Endothelial cell of umbilical vein (primary cell): ENCODE measurements at regions not wholly inside any gene's neighbourhood (a gene's known extent, or its start where the extent isn't known, plus 50 kb on each side); places are given as distances from the start of the nearest gene placed in this dataset.

Source experiments
- CTCF ChIP-seq, 2 donors: IDR thresholded peaks; 1 replicate in 1 of 2; 2 replicates in 1 of 2; pipeline ENCODE4 v1.5.1; 2011; ENCODE audit warnings: low read length in 2 of 2, mild to moderate bottlenecking in 2 of 2, moderate library complexity in 2 of 2, control low read depth in 1 of 2, inconsistent platforms in 1 of 2, low read depth in 1 of 2; ENCODE audit not compliant: insufficient read depth in 1 of 2; ENCODE audit errors: extremely low read depth in 1 of 2
- EZH2 ChIP-seq: IDR thresholded peaks from 2 replicates; pipeline ENCODE4 v1.6.1; 2012; ENCODE audit warnings: borderline replicate concordance, low read depth, mild to moderate bottlenecking, moderate library complexity, low read length, inconsistent platforms; ENCODE audit not compliant: severe bottlenecking
- POLR2A ChIP-seq: IDR thresholded peaks from 2 replicates; pipeline ENCODE4 v1.6.1; 2012; ENCODE audit warnings: low read depth, mild to moderate bottlenecking, control low read depth, low read length

GRCh38 chr2:71803398-71803797 is 344.3 kb downstream of the CYP26B1 start:
- TF ChIP-seq CTCF (IDR thresholded peaks at IDR 0.05; ENCODE audit: extremely low read depth in 1 of 2, insufficient read depth in 1 of 2, low read depth in 1 of 2, low read length in 2 of 2) (no peak), POLR2A (no peak), EZH2 (no peak)
